OCI-LY3 (cell line): ENCODE measurements at regions not wholly inside any gene's neighbourhood (a gene's known extent, or its start where the extent isn't known, plus 50 kb on each side); places are given as distances from the start of the nearest gene placed in this dataset.

Experiments used
- H2AFZ ChIP-seq: fragments of 200-600, 300-600 bp; shearing (Covaris generic); 2 replicates; pipeline ENCODE4 v1.6.0; 2014; ENCODE audit warnings: antibody characterized with exemption, low read depth, low read length
- H3K27ac ChIP-seq: fragments of 200-600, 300-600 bp; sonication (generic); 2 replicates; pipeline ENCODE4 v1.5.1; 2014; ENCODE audit warnings: mild to moderate bottlenecking, low read length, moderate library complexity, mixed read lengths
- H3K27me3 ChIP-seq: fragments of 200-600, 300-600 bp; sonication (generic); 2 replicates; pipeline ENCODE4 v1.6.1; 2014; ENCODE audit warnings: low read depth, low read length, mixed read lengths
- H3K36me3 ChIP-seq: fragments of 200-600, 300-600 bp; sonication (generic); replicated peaks from 2 replicates; pipeline ENCODE3; 2014; ENCODE audit warnings: low read depth, low read length, mixed read lengths
- H3K4me1 ChIP-seq: fragments of 300-600, 200-600 bp; sonication (generic); 2 replicates; pipeline ENCODE4 v1.6.1; 2014; ENCODE audit warnings: low read length, mixed read lengths
- H3K4me2 ChIP-seq: fragments of 200-600, 300-600 bp; sonication (generic); 2 replicates; pipeline ENCODE4 v1.6.1; 2014; ENCODE audit warnings: low read length, mixed read lengths
- H3K4me3 ChIP-seq: fragments of 300-600, 200-600 bp; sonication (generic); 2 replicates; pipeline ENCODE4 v1.5.1; 2014; ENCODE audit warnings: antibody characterized with exemption, mild to moderate bottlenecking, low read length, moderate library complexity
- H3K79me2 ChIP-seq: fragments of 300-600, 200-600 bp; shearing (Covaris generic); 2 replicates; pipeline ENCODE4 v1.6.1; 2014; ENCODE audit warnings: mild to moderate bottlenecking, low read length, mixed read lengths
- H3K9ac ChIP-seq: fragments of 300-600, 200-600 bp; shearing (Covaris generic); 2 replicates; pipeline ENCODE4 v1.6.0; 2014; ENCODE audit warnings: mild to moderate bottlenecking, low read length, moderate library complexity
- H3K9me3 ChIP-seq: fragments of 200-600, 300-600 bp; shearing (Covaris generic); 2 replicates; pipeline ENCODE4 v1.6.1; 2014; ENCODE audit warnings: low read length, mixed read lengths; ENCODE audit not compliant: insufficient read depth
- H4K20me1 ChIP-seq: fragments of 200-600, 300-600 bp; sonication (generic); 2 replicates; pipeline ENCODE4 v1.6.1; 2016; ENCODE audit warnings: low read length, mixed read lengths; ENCODE audit not compliant: insufficient read depth
- EZH2phosphoT487 ChIP-seq: fragments of 200-600 bp; shearing (Covaris generic); IDR thresholded peaks from 2 replicates; pipeline ENCODE4 v1.6.1; 2018; ENCODE audit warnings: antibody characterized with exemption, mixed run types, low read depth
- TF ChIP-seq, protein P1 (sequence below): fragments of 200-600, 300-600 bp; sonication (generic); IDR thresholded peaks from 2 replicates; pipeline ENCODE4 v1.5.1; 2014; ENCODE audit warnings: antibody characterized with exemption, low read length, low read depth

DNA sequence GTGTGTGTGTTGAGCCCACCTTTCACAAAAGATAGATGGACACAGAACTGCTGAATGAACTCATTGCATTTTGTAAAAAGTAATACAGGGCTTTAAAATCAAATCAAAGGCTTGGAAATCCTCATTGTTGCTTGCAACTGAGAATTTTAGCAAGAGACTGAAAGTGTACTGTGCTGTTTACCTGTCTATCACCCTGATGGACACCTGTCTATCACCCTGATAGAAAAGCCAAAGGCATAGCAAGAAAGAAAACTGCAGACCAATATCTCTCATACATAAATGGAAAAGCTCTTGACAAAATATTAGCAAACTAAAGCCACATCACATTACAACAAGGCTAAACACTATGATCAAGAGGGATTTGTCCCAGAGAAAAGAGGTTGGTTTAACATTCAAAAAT, 107.5 kb upstream of the TMEM18 start:
- TF ChIP-seq, protein P1, sequence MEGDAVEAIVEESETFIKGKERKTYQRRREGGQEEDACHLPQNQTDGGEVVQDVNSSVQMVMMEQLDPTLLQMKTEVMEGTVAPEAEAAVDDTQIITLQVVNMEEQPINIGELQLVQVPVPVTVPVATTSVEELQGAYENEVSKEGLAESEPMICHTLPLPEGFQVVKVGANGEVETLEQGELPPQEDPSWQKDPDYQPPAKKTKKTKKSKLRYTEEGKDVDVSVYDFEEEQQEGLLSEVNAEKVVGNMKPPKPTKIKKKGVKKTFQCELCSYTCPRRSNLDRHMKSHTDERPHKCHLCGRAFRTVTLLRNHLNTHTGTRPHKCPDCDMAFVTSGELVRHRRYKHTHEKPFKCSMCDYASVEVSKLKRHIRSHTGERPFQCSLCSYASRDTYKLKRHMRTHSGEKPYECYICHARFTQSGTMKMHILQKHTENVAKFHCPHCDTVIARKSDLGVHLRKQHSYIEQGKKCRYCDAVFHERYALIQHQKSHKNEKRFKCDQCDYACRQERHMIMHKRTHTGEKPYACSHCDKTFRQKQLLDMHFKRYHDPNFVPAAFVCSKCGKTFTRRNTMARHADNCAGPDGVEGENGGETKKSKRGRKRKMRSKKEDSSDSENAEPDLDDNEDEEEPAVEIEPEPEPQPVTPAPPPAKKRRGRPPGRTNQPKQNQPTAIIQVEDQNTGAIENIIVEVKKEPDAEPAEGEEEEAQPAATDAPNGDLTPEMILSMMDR: no peak
- TF ChIP-seq EZH2phosphoT487: no peak
- Histone ChIP-seq H3K4me1 (no peaks in the 10 kb centered on the region), H3K27ac (no peak overlapping the region), H3K4me3 (no peak overlapping the region), H3K27me3 (peaks cover 5% of the 10 kb centered on the region; the same call in 1 of the 2 replicates), H2AFZ (no peak overlapping the region), H3K36me3 (no peaks in the 10 kb centered on the region), H4K20me1 (no peaks in the 10 kb centered on the region), H3K79me2 (no peaks in the 10 kb centered on the region), H3K9me3 (no peaks in the 10 kb centered on the region), H3K9ac (no peak overlapping the region), H3K4me2 (no peak overlapping the region)

DNA sequence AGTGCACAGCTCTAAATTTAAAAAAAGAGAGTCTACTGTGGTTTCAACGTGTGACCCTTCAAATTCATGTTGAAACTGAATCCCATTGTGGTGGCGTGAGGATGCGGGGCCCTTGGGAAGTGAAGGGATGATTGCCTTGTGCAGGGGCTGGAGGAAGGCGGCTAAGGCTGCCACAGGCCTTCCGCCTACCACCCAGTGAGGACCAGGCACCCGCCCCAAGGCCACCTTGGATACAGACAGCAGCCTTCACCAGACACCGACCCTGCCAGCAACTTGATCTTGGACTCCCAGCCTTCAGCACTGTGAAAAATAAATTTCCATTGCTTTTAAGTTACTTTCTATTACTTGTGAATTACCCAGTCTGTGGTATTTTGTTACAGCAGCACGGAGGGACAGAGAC, 103.4 kb upstream of the TMEM18 start:
- no peak overlapping the region for H3K27ac ChIP-seq
- no peak overlapping the region for H3K4me2 ChIP-seq
- H3K36me3 ChIP-seq: no peaks in the 10 kb centered on the region
- H3K9ac ChIP-seq: no peak overlapping the region
- H3K79me2 ChIP-seq: no peaks in the 10 kb centered on the region
- H3K27me3 ChIP-seq: peaks cover 5% of the 10 kb centered on the region; the same call in 1 of the 2 replicates
- no peaks in the 10 kb centered on the region for H3K4me1 ChIP-seq
- H3K4me3 ChIP-seq: no peak overlapping the region
- H3K9me3 ChIP-seq: no peaks in the 10 kb centered on the region
- TF ChIP-seq EZH2phosphoT487: no peak
- TF ChIP-seq, protein P1: no peak
- H4K20me1 ChIP-seq: no peaks in the 10 kb centered on the region
- H2AFZ ChIP-seq: no peak overlapping the region

DNA sequence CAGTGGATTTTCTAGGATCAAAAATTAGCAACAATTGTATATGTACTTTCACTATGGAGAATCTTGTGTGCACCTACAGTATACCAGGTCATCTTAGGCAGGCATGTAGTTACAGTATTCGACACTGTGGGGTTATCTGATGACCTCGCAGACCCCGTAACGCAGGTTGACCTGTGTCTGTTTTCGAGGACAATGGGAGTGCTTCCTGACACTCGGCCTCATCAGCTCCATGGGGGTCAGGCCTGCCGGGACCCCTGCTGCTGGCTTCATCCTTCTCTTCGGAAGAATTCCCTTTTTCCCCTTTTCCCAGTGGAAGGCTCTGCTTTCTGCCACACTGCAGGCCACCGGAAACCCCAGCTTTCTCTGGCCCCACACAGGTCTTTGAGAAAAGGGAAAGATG, 102.8 kb upstream of the TMEM18 start:
- Histone ChIP-seq H3K4me1 (no peaks in the 10 kb centered on the region), H3K79me2 (no peaks in the 10 kb centered on the region), H3K27me3 (peaks cover 5% of the 10 kb centered on the region; the same call in 1 of the 2 replicates), H3K4me2 (no peak overlapping the region), H3K9ac (no peak overlapping the region), H3K27ac (no peak overlapping the region), H3K36me3 (no peaks in the 10 kb centered on the region), H3K4me3 (no peak overlapping the region), H4K20me1 (no peaks in the 10 kb centered on the region), H3K9me3 (no peaks in the 10 kb centered on the region), H2AFZ (no peak overlapping the region)
- TF ChIP-seq, protein P1: no peak
- no peak for TF ChIP-seq EZH2phosphoT487

DNA sequence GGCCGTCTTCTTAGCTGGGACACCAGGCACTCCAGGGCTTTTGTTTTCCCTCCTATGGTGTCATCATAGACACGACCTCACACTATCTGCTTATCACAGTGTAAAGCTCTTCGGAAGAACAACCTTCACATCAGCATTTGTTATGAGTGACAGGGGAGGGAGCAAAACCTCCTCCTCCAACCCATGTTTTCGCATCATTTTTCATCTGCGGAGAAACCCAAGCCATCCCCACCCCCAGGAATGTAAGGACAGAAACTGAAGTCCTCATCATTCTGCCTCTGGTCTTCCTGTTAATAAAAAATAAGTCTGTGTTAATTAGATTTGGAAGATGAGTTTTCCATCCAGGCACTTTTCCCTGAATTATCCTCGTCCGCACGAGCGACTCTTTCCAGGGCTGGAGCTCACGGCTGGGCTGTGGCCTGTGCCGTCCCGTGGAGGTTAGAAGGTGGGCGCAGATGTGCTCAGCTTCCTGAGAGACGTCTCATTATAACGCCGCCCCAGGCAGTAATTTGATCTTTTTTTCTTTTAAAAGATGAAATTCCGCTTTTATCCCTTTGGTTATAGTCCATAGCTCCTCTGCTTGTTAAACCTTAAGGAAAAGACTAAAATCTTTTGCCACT, 101.6 kb upstream of the TMEM18 start:
- no peak overlapping the region for H3K27ac ChIP-seq
- TF ChIP-seq EZH2phosphoT487: no peak
- TF ChIP-seq, protein P1: no peak
- peaks cover 5% of the 10 kb centered on the region; the same call in 1 of the 2 replicates for H3K27me3 ChIP-seq
- H2AFZ ChIP-seq: no peak overlapping the region
- no peak overlapping the region for H3K4me3 ChIP-seq
- no peaks in the 10 kb centered on the region for H3K79me2 ChIP-seq
- no peaks in the 10 kb centered on the region for H3K9me3 ChIP-seq
- H3K4me1 ChIP-seq: no peaks in the 10 kb centered on the region
- H3K9ac ChIP-seq: no peak overlapping the region
- H3K36me3 ChIP-seq: no peaks in the 10 kb centered on the region
- H3K4me2 ChIP-seq: no peak overlapping the region
- no peaks in the 10 kb centered on the region for H4K20me1 ChIP-seq
